NCI-H1417 (cell line): ENCODE measurements at regions not wholly inside any gene's neighbourhood (a gene's known extent, or its start where the extent isn't known, plus 50 kb on each side); places are given as distances from the start of the nearest gene placed in this dataset.
"Not testable (repeated sequence)": the region's sequence is repeated elsewhere in the genome, so short reads cannot be mapped to it uniquely, and the experiment has no call there.

Experiments used
- DNase-seq, 3 experiments: peaks; one replicate each; lab custom pipeline; 2025; lab: John Stamatoyannopoulos, UW

DNA sequence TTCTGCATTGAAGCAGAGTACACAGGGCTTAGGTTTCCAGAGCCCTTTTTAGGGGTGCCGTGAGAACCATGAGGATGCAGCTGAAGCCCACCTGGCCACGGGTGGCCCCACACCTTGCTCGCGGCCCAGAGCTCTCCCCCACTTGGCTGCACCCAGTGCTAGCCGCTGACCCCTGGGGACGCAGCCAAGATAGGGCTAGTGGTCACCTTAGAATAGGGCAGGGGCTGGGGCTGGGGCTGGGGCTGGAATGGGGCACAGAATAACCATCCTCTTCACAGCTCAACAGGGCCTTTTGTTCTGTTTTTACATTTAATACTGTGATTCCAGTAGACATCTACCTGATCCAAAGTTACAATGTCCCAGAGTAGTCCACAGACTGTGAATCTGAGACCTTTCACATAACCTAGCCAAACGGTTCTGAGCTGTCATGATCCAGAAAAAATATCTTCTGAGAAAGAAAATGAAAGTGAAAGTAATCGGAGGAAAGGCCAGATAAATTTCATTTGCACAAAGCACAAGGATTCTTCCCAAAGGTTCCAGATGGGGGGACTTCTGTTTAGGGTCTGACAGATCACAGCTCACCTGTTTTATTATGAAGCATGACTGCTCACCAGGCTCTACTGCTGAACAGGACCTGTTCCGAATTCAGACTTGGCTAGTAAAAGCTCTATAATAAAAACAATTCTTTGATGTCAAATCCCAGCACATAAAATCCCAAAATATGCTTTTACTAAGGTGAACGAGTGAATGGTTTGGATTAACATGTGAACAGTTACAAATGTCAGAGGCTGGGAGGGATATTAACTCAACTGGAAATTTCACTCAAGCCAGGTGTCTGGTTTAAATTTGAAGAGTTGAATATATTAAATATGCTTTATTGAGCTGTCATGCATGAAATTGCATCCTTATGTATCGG, 401.9 kb downstream of the THBS2 start:
- peak in 2 of 3 experiments; percentile 41 to 53 for DNase-seq

DNA sequence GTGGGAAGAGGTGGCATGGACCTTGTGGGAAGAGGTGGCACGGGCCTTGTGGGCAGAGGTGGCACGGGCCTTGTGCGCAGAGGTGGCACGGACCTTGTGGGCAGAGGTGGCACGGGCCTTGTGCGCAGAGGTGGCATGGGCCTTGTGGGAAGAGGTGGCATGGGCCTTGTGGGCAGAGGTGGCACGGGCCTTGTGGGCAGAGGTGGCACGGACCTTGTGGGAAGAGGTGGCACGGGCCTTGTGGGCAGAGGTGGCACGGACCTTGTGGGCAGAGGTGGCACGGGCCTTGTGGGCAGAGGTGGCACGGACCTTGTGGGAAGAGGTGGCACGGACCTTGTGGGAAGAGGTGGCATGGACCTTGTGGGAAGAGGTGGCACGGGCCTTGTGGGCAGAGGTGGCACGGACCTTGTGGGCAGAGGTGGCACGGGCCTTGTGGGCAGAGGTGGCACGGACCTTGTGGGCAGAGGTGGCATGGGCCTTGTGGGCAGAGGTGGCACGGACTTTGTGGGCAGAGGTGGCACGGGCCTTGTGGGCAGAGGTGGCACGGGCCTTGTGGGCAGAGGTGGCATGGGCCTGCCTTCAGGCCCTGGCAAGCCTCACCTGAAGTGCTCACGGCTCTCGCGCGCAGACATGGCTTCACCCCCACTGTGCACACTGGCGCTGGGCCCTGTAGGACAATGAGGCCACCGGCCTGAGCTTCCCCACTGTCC, 403.5 kb downstream of the THBS2 start:
- not testable (repeated sequence) for DNase-seq

- DNase-seq = no peak
Observed at GRCh38 chr6:168849459-168849858, 404.2 kb downstream of the THBS2 start.

GRCh38 chr6:168848797-168849196, 404.8 kb downstream of the THBS2 start:
- no peak for DNase-seq

GRCh38 chr6:168844821-168845609, 404.0 kb downstream of the SMOC2 start:
- DNase-seq = no peak

- not testable (repeated sequence) for DNase-seq
Observed at GRCh38 chr6:168842632-168843212, 401.7 kb downstream of the SMOC2 start.

DNA sequence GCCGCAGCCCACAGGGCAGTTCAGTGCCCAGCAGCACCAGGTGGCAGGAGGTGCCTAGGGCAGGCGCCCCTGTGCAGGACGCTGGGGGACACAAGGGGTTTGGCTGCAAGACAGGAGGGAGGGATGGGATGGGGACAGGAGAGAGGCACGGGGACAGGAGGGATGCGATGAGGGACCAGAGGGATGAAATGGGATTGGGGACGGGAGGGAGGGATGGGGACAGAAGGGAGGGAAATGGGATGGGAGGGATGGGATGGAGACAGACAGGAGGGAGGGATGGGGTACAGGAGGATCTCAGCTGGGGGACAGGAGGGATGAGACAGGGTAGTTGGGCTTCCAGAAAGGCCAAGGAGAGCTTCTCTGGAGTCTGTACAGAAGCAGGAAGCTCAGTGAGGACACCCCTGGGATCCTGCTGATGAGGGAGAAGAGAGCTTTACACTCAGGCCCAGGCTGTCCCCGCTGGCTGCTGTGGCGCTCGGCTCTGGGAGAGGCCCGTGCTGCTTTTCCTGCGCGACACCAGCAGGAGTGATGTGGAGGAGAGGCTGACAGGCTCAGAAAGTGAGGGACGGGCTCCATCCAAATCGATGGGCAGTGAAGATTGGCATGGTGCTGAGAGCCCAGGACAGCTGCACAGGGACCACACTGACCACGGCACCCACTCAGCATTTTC, 400.8 kb downstream of the SMOC2 start:
- DNase-seq = no peak

- DNase-seq = not testable (repeated sequence)
Observed at GRCh38 chr6:168840932-168841331, 399.9 kb downstream of the SMOC2 start.

DNA sequence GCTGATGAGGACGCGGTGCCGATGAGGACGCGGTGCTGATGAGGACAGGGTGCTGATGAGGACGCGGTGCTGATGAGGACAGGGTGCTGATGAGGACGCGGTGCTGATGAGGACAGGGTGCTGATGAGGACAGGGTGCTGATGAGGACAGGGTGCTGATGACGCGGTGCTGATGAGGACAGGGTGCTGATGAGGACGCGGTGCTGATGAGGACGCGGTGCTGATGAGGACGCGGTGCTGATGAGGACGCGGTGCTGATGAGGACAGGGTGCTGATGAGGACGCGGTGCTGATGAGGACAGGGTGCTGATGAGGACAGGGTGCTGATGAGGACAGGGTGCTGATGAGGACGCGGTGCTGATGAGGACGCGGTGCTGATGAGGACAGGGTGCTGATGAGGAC, 399.3 kb downstream of the SMOC2 start:
- DNase-seq = not testable (repeated sequence)

DNA sequence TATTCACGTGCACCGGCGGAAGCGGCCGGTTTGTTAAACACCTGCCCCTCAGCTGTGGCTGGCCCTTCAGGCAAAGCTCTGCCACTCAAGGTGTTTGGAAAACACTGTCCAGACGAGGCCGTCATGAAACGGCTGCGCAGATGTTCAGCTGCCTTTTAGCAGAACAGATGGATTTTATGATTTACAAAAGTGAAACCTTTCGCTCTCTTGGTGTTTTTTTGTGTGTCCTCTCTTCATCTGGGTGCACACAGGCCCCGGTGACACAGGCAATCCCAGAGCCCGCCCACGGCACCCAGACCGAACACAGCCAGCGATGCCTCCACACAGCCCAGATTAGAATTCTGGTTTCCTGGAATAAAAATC, 397.0 kb downstream of the SMOC2 start:
- peak; percentile 72 to 95 (median 84) for DNase-seq

DNA sequence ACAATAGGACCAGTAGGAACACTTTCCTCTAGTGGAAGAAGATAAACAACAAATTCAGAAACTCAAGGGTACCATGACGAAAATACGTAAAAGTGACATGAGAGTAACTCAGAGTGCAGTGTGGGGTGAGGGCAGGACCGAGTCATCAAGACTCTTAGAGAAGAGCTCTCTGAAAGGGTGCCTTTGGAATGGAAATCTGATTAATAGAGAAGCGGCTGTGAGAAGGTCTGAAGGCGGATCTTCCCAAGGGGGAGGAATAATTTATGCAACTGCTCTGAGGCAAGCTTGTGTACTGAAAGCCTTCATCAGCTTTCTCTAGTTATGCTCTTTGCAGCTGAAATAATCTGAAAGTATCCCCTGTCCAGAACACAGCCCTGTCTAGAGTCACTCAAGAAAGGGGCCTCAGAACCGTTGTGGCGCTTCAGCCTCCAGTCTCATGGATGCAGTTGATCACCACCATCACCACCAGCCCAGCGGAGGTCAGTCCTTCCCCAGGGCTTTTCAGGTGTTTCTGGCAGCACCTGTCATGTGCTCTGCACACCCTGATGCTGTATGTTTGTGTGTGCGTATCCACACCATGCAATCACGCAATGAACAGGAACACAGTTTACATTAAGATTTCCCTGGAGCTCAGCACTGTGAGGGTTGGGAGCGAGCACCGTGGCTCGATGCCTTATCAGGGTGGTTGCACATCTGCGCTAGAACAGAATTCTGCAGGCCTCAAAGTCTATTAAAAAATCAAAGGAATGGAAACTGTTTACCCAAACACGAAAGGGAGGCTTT, 396.5 kb downstream of the SMOC2 start:
- DNase-seq = peak in 1 of 3 experiments; percentile 33

DNA sequence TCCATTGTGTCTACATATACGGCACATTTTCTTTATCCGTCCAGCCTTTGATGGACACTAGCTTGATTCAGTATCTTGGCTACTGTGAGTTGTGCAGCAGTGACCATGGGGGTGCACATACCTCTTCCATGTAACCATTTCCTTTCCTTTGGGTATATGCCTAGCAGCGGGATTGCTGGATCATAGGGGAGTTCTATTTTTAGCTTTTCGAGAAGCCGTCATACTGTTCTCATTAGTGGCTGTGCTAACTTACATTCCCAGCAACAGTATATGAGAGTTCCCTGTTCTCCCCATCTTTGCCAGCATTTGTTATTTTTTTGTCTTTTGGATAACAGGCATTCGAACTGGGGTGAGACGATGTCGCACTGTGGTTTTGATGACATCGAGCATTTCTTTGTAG, 395.0 kb downstream of the SMOC2 start:
- DNase-seq = no peak

DNA sequence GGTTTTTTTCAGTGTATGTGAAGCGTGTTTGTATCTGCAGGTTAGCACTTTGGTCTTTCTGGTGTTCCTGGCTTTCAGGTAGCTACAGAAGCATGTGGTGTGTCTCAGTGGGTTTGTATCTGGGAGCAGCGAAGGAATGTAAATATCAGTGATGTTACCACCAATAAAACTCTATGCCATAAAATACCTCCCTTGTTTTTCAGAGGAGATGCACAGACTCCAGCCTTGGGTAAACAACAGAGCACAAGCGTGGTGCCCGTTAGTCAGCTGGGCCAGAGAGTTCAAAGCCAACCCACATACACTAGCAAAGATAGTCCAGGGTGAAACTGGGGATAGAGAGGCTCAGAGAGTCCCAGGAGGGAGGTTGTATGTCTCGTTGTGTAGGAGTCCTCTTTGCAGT, 393.8 kb downstream of the SMOC2 start:
- no peak for DNase-seq

- DNase-seq = no peak
Observed at GRCh38 chr6:168834042-168834587, 393.1 kb downstream of the SMOC2 start.

GRCh38 chr6:168828800-168829199, 387.8 kb downstream of the SMOC2 start:
- DNase-seq = no peak

- no peak for DNase-seq
Observed at GRCh38 chr6:168828035-168828434, 387.1 kb downstream of the SMOC2 start.

- no peak for DNase-seq
Observed at GRCh38 chr6:168827586-168827871, 386.5 kb downstream of the SMOC2 start.

GRCh38 chr6:168826726-168827585, 386.0 kb downstream of the SMOC2 start:
- DNase-seq = peak in 1 of 3 experiments; percentile 48

GRCh38 chr6:168826078-168826390, 385.1 kb downstream of the SMOC2 start:
- no peak for DNase-seq
